HCT116 (cell line): ENCODE measurements at regions not wholly inside any gene's neighbourhood (a gene's known extent, or its start where the extent isn't known, plus 50 kb on each side); places are given as distances from the start of the nearest gene placed in this dataset.

Experiments
- ATAC-seq: fragments of 200-7000 bp; cut with Tn5 transposase; 2 replicates; pipeline ENCODE4 v1.9.1; 2020; ENCODE audit warnings: mild to moderate bottlenecking, moderate library complexity
- BruUV-seq: library from RNA; stranded (reverse); fragments of 400-500 nt; replicated peaks from 2 replicates; lab custom pipeline; 2021; lab: Mats Ljungman, UMichigan
- CTCF ChIA-PET: fragments of 300-600 bp; sonication (Branson Sonifier 250); formaldehyde crosslinking; loops from one replicate; lab custom pipeline; 2021; ENCODE audit warnings: antibody characterized with exemption; lab: Charles Lee
- POLR2A ChIA-PET: fragments of 300-600, 350-600 bp; sonication (Branson Sonifier 250); formaldehyde crosslinking; loops from one replicate; lab custom pipeline; 2021; ENCODE audit warnings: antibody characterized with exemption; lab: Charles Lee
- RAD21 ChIA-PET, 2 experiments: fragments of 300-600 bp; sonication (Branson Sonifier 250); formaldehyde crosslinking; loops; one replicate each; lab custom pipeline; 2023; ENCODE audit warnings: low total read pairs in 2 of 2; ENCODE audit not compliant: uncharacterized antibody in 2 of 2, unreplicated experiment in 2 of 2, low non-redundant PET in 1 of 2; lab: Charles Lee
- DNase-seq: peaks from one replicate; pipeline ENCODE4 v3.0.0-alpha.2; 2010; ENCODE audit warnings: low read depth, low spot score
- H2AFZ ChIP-seq: fragments of 200-600 bp; shearing (Covaris generic), sonication (generic); 2 replicates; pipeline ENCODE4 v1.6.1; 2017; ENCODE audit warnings: low read depth, mixed run types, mixed read lengths, antibody characterized with exemption, low read length; ENCODE audit not compliant: poor library complexity, severe bottlenecking
- H3K27ac ChIP-seq: 2 replicates; pipeline ENCODE4 v1.5.1; 2012; ENCODE audit warnings: low read depth, low read length
- H3K27me3 ChIP-seq: fragments of 200-600 bp; sonication (generic); 2 replicates; pipeline ENCODE4 v1.6.1; 2016; ENCODE audit warnings: mixed run types, low read length, mixed read lengths; ENCODE audit not compliant: insufficient read depth
- H3K36me3 ChIP-seq, 2 experiments: fragments of 200-500 bp in 1 of 2; fragments of 200-600 bp in 1 of 2; sonication (Bioruptor generic) in 1 of 2; sonication (generic) in 1 of 2; 2 replicates each; pipeline versions ENCODE4 v1.5.1 to v1.6.1; 2014 to 2016; ENCODE audit warnings: low read length in 2 of 2, inconsistent platforms in 1 of 2, mixed read lengths in 1 of 2, mixed run types in 1 of 2; ENCODE audit not compliant: insufficient read depth in 2 of 2, control insufficient read depth in 1 of 2
- H3K4me1 ChIP-seq, 2 experiments: fragments of 200-600 bp in 1 of 2; sonication (generic) in 1 of 2; 2 replicates each; pipeline versions ENCODE4 v1.5.1 to v1.6.1; 2012 to 2017; ENCODE audit warnings: low read length in 2 of 2, inconsistent platforms in 1 of 2, mild to moderate bottlenecking in 1 of 2, mixed read lengths in 1 of 2, mixed run types in 1 of 2, moderate library complexity in 1 of 2; ENCODE audit not compliant: insufficient read depth in 2 of 2, control insufficient read depth in 1 of 2
- H3K4me2 ChIP-seq: fragments of 200-600 bp; sonication (generic); 2 replicates; pipeline ENCODE4 v1.6.1; 2017; ENCODE audit warnings: mixed run types, low read length, mixed read lengths
- H3K4me3 ChIP-seq, 2 experiments: fragments of 200-600 bp in 1 of 2; sonication (generic) in 1 of 2; replicated peaks in 1 of 2; 2 replicates each; pipeline ENCODE4 v1.5.1; 2011 to 2016; ENCODE audit warnings: low read length in 2 of 2, control low read depth in 1 of 2, low read depth in 1 of 2, mild to moderate bottlenecking in 1 of 2, mixed read lengths in 1 of 2, mixed run types in 1 of 2
- H3K79me2 ChIP-seq: fragments of 200-600 bp; sonication (generic); 2 replicates; pipeline ENCODE4 v1.6.1; 2017; ENCODE audit warnings: mild to moderate bottlenecking, mixed run types, low read length, moderate library complexity, mixed read lengths; ENCODE audit not compliant: insufficient read depth
- H3K9ac ChIP-seq: fragments of 200-600 bp; sonication (generic); 2 replicates; pipeline ENCODE4 v1.6.1; 2016; ENCODE audit warnings: low read length, mixed read lengths
- H3K9me2 ChIP-seq: fragments of 200-600 bp; sonication (generic), shearing (Covaris generic); 2 replicates; pipeline ENCODE4 v1.6.1; 2017; ENCODE audit warnings: mixed run types, mild to moderate bottlenecking, moderate library complexity; ENCODE audit not compliant: insufficient read depth
- H3K9me3 ChIP-seq, 2 experiments: fragments of 200-500 bp in 1 of 2; fragments of 200-600 bp in 1 of 2; sonication (Bioruptor generic) in 1 of 2; sonication (generic) in 1 of 2; 2 replicates each; pipeline ENCODE4 v1.6.1; 2014 to 2017; ENCODE audit warnings: low read length in 2 of 2, mixed read lengths in 2 of 2, inconsistent platforms in 1 of 2, low read depth in 1 of 2, mild to moderate bottlenecking in 1 of 2, mixed run types in 1 of 2, moderate library complexity in 1 of 2; ENCODE audit not compliant: control insufficient read depth in 1 of 2, insufficient read depth in 1 of 2
- H4K20me1 ChIP-seq: fragments of 200-600 bp; sonication (generic), shearing (Covaris generic); 2 replicates; pipeline ENCODE4 v1.6.1; 2017; ENCODE audit warnings: mixed run types, mild to moderate bottlenecking, moderate library complexity; ENCODE audit not compliant: insufficient read depth
- SRF ChIP-seq: IDR thresholded peaks from 2 replicates; pipeline ENCODE4 v1.6.1; 2012; ENCODE audit warnings: low read depth
- TCF7L2 ChIP-seq: IDR thresholded peaks from 2 replicates; pipeline ENCODE4 v1.7.0; 2011; ENCODE audit warnings: borderline replicate concordance, inconsistent platforms; ENCODE audit not compliant: insufficient read depth, insufficient read length; ENCODE audit errors: extremely low read depth
- ZFX ChIP-seq: fragments of 450-650 bp; IDR thresholded peaks from 2 replicates; pipeline ENCODE4 v1.6.1; 2017
- ZNF274 ChIP-seq: fragments of 200-500 bp; sonication (Bioruptor generic); IDR thresholded peaks from 2 replicates; pipeline ENCODE4 v1.6.1; 2014; ENCODE audit warnings: mild to moderate bottlenecking, low read depth, low read length, inconsistent platforms
- intact Hi-C: fragments of 100-400 bp; cut with micrococcal nuclease; formaldehyde crosslinking; loops from 2 replicates; pipeline ENCODE4 v1.10.0; 2022
- TF ChIP-seq, protein P1 (sequence below): IDR thresholded peaks from 2 replicates; pipeline ENCODE4 v1.6.1; 2012
- TF ChIP-seq, protein P2 (sequence below): IDR thresholded peaks from 2 replicates; pipeline ENCODE4 v1.6.1; 2012; ENCODE audit warnings: low read depth

- no peak for ATAC-seq
- BruUV-seq, result no TSS peak
- Histone ChIP-seq H2AFZ (no peak overlapping the region), H3K79me2 (no peaks in the 10 kb centered on the region), H3K9me3 (no peaks in the 10 kb centered on the region)
- POLR2A ChIA-PET, result no interaction called here
- no peak for TF ChIP-seq SRF
- TF ChIP-seq, protein P1, sequence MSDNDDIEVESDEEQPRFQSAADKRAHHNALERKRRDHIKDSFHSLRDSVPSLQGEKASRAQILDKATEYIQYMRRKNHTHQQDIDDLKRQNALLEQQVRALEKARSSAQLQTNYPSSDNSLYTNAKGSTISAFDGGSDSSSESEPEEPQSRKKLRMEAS, result no peak
- no peak for TF ChIP-seq ZNF274
- TF ChIP-seq, protein P2, sequence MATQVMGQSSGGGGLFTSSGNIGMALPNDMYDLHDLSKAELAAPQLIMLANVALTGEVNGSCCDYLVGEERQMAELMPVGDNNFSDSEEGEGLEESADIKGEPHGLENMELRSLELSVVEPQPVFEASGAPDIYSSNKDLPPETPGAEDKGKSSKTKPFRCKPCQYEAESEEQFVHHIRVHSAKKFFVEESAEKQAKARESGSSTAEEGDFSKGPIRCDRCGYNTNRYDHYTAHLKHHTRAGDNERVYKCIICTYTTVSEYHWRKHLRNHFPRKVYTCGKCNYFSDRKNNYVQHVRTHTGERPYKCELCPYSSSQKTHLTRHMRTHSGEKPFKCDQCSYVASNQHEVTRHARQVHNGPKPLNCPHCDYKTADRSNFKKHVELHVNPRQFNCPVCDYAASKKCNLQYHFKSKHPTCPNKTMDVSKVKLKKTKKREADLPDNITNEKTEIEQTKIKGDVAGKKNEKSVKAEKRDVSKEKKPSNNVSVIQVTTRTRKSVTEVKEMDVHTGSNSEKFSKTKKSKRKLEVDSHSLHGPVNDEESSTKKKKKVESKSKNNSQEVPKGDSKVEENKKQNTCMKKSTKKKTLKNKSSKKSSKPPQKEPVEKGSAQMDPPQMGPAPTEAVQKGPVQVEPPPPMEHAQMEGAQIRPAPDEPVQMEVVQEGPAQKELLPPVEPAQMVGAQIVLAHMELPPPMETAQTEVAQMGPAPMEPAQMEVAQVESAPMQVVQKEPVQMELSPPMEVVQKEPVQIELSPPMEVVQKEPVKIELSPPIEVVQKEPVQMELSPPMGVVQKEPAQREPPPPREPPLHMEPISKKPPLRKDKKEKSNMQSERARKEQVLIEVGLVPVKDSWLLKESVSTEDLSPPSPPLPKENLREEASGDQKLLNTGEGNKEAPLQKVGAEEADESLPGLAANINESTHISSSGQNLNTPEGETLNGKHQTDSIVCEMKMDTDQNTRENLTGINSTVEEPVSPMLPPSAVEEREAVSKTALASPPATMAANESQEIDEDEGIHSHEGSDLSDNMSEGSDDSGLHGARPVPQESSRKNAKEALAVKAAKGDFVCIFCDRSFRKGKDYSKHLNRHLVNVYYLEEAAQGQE, result no peak
- no peak for TF ChIP-seq ZFX
- TF ChIP-seq TCF7L2, result no peak
- TF ChIP-seq, all 23 proteins: peak for 0
- Histone ChIP-seq H3K9me2 (no peaks in the 10 kb centered on the region), H3K4me1 (peaks cover 0 to 12% of the 10 kb centered on the region in 2 experiments; a peak in 2 of 4 replicates), H3K4me2 (no peak overlapping the region), H3K9ac (no peak overlapping the region), H4K20me1 (no peaks in the 10 kb centered on the region), H3K36me3 (no peaks in the 10 kb centered on the region), H3K4me3 (no peak overlapping the region), H3K27me3 (no peaks in the 10 kb centered on the region), H3K27ac (no peak overlapping the region)
- intact Hi-C loops, result no loop called here
- RAD21 ChIA-PET, result no interaction called here
- CTCF ChIA-PET, result no interaction called here
- DNase-seq, result no peak
These were observed 107.7 kb upstream of the LMO4 start for GRCh38 chr1:87220993-87221392.
